Urinary bladder (tissue), 3 donors: ENCODE measurements at regions not wholly inside any gene's neighbourhood (a gene's known extent, or its start where the extent isn't known, plus 50 kb on each side); places are given as distances from the start of the nearest gene placed in this dataset.

Experiments
- DNase-seq: peaks from one replicate; pipeline ENCODE4 v3.0.0-alpha.2; 2015; ENCODE audit errors: extremely low spot score
- H3K27ac ChIP-seq: one replicate; pipeline ENCODE4 v1.5.1; 2013; ENCODE audit warnings: low read depth, mild to moderate bottlenecking, moderate library complexity
- H3K36me3 ChIP-seq: one replicate; pipeline ENCODE4 v1.6.1; 2013; ENCODE audit warnings: mild to moderate bottlenecking, moderate library complexity; ENCODE audit not compliant: insufficient read depth
- H3K4me1 ChIP-seq: one replicate; pipeline ENCODE4 v1.6.1; 2013; ENCODE audit warnings: mild to moderate bottlenecking, moderate library complexity; ENCODE audit not compliant: insufficient read depth
- H3K4me3 ChIP-seq: one replicate; pipeline ENCODE4 v1.5.1; 2013; ENCODE audit warnings: low read depth, low read length
- WGBS: extraction: QIAGEN DNeasy Blood & Tissue Kit; methylation state at CpG from one replicate; pipeline ENCODE4 v1.1.7; 2013; 5-methylcytosine and 5-hydroxymethylcytosine counted together
- donor health status: healthy with polysubstance abuse.
- donor health status: healthy.

GRCh38 chr10:20726381-20726780 lies 170.7 kb downstream of the NEBL start:
- Histone ChIP-seq H3K36me3 (no peaks in the 10 kb centered on the region), H3K4me3 (no peak overlapping the region), H3K4me1 (no peaks in the 10 kb centered on the region), H3K27ac (no peak overlapping the region)
- DNase-seq, result no peak
- WGBS, result 92% methylated on average over 3 of the region's 3 CpGs

- Histone ChIP-seq H3K27ac (no peak overlapping the region), H3K4me1 (no peaks in the 10 kb centered on the region), H3K4me3 (no peak overlapping the region), H3K36me3 (no peaks in the 10 kb centered on the region)
- WGBS, result 89% methylated on average over 1 of the region's 1 CpG
- no peak for DNase-seq
Observed at GRCh38 chr10:20714979-20715378, 182.1 kb downstream of the NEBL start.

- no peak for DNase-seq
- Histone ChIP-seq H3K36me3 (no peaks in the 10 kb centered on the region), H3K4me1 (no peaks in the 10 kb centered on the region), H3K27ac (no peak overlapping the region), H3K4me3 (no peak overlapping the region)
- WGBS, result 46% methylated on average over 1 of the region's 1 CpG
Observed at GRCh38 chr10:20714518-20714917, 182.6 kb downstream of the NEBL start.

- no peak overlapping the region for H3K27ac ChIP-seq
- H3K4me3 ChIP-seq, result no peak overlapping the region
- WGBS, result 66% methylated on average over 1 of the region's 1 CpG
- DNase-seq, result no peak
- H3K36me3 ChIP-seq, result no peaks in the 10 kb centered on the region
- no peaks in the 10 kb centered on the region for H3K4me1 ChIP-seq
Observed at GRCh38 chr10:20713420-20713819, 183.7 kb downstream of the NEBL start.

- Histone ChIP-seq H3K4me3 (no peak overlapping the region), H3K36me3 (no peaks in the 10 kb centered on the region), H3K4me1 (no peaks in the 10 kb centered on the region), H3K27ac (no peak overlapping the region)
- DNase-seq, result no peak
- WGBS, result 56% methylated on average over 1 of the region's 1 CpG
Observed at GRCh38 chr10:20712774-20713173, 184.3 kb downstream of the NEBL start.

GRCh38 chr10:20709708-20710107 lies 187.4 kb downstream of the NEBL start:
- H3K36me3 ChIP-seq, result no peaks in the 10 kb centered on the region
- H3K4me1 ChIP-seq, result no peaks in the 10 kb centered on the region
- no peak overlapping the region for H3K4me3 ChIP-seq
- H3K27ac ChIP-seq, result no peak overlapping the region
- no peak for DNase-seq
- 93% methylated on average over 2 of the region's 2 CpGs for WGBS

- WGBS, result 90% methylated on average over 4 of the region's 4 CpGs
- no peak overlapping the region for H3K4me3 ChIP-seq
Observed at GRCh38 chr10:20708305-20708704, 188.8 kb downstream of the NEBL start.

GRCh38 chr10:20707251-20707650 lies 189.9 kb downstream of the NEBL start:
- DNase-seq, result no peak
- WGBS, result 90% methylated on average over 3 of the region's 3 CpGs
- H3K4me3 ChIP-seq, result no peak overlapping the region
- no peaks in the 10 kb centered on the region for H3K36me3 ChIP-seq
- H3K4me1 ChIP-seq, result no peaks in the 10 kb centered on the region
- H3K27ac ChIP-seq, result no peak overlapping the region

More at GRCh38 chr10:20708305-20708704, 188.8 kb downstream of the NEBL start:
- Histone ChIP-seq H3K36me3 (no peaks in the 10 kb centered on the region), H3K4me1 (no peaks in the 10 kb centered on the region), H3K27ac (no peak overlapping the region)
- no peak for DNase-seq

- no peak for DNase-seq
- H3K4me3 ChIP-seq, result no peak overlapping the region
- H3K27ac ChIP-seq, result no peak overlapping the region
- H3K36me3 ChIP-seq, result no peaks in the 10 kb centered on the region
- H3K4me1 ChIP-seq, result no peaks in the 10 kb centered on the region
Observed at GRCh38 chr10:20698837-20699236, 198.3 kb downstream of the NEBL start.

GRCh38 chr10:20694296-20694695 lies 202.8 kb downstream of the NEBL start:
- H3K27ac ChIP-seq, result no peak overlapping the region
- DNase-seq, result no peak
- H3K36me3 ChIP-seq, result no peaks in the 10 kb centered on the region
- no peaks in the 10 kb centered on the region for H3K4me1 ChIP-seq
- no peak overlapping the region for H3K4me3 ChIP-seq

- WGBS, result 84% methylated on average over 7 of the region's 7 CpGs
- Histone ChIP-seq H3K27ac (no peak overlapping the region), H3K4me1 (no peaks in the 10 kb centered on the region), H3K4me3 (no peak overlapping the region), H3K36me3 (no peaks in the 10 kb centered on the region)
- DNase-seq, result no peak
Observed at GRCh38 chr10:20688797-20689544, 208.1 kb downstream of the NEBL start.

GRCh38 chr10:20686015-20686635 lies 211.0 kb downstream of the NEBL start:
- 78% methylated on average over 7 of the region's 7 CpGs for WGBS
- Histone ChIP-seq H3K4me1 (no peaks in the 10 kb centered on the region), H3K4me3 (no peak overlapping the region), H3K27ac (no peak overlapping the region), H3K36me3 (no peaks in the 10 kb centered on the region)
- no peak for DNase-seq

- DNase-seq, result no peak
- WGBS, result 85% methylated on average over 8 of the region's 8 CpGs
- Histone ChIP-seq H3K36me3 (no peaks in the 10 kb centered on the region), H3K4me1 (no peaks in the 10 kb centered on the region), H3K27ac (no peak overlapping the region), H3K4me3 (no peak overlapping the region)
Observed at GRCh38 chr10:20685462-20685861, 211.6 kb downstream of the NEBL start.

GRCh38 chr10:20683345-20683744 lies 213.8 kb downstream of the NEBL start:
- DNase-seq, result no peak
- H3K4me3 ChIP-seq, result no peak overlapping the region
- no peaks in the 10 kb centered on the region for H3K36me3 ChIP-seq
- no peaks in the 10 kb centered on the region for H3K4me1 ChIP-seq
- no peak overlapping the region for H3K27ac ChIP-seq
